H1 (cell line): ENCODE measurements at regions not wholly inside any gene's neighbourhood (a gene's known extent, or its start where the extent isn't known, plus 50 kb on each side); places are given as distances from the start of the nearest gene placed in this dataset.

Source experiments
- CTCF ChIA-PET: fragments of 300-600 bp; sonication (Branson Sonifier 250); formaldehyde crosslinking; loops from one replicate; lab custom pipeline; 2021; ENCODE audit not compliant: partially characterized antibody; lab: Charles Lee
- POLR2A ChIA-PET: fragments of 300-600 bp; sonication (Branson Sonifier 250); formaldehyde crosslinking; loops from one replicate; lab custom pipeline; 2021; ENCODE audit warnings: inconsistent platforms; ENCODE audit not compliant: partially characterized antibody; lab: Charles Lee
- DNase-seq, 2 experiments: peaks; one replicate each; pipeline versions ENCODE4 v3.0.0 to v3.0.0-alpha.2; 2010 to 2022; ENCODE audit warnings: low spot score in 2 of 2, low read depth in 1 of 2, mixed read lengths in 1 of 2
- FAIRE-seq: peaks from 2 replicates; lab custom pipeline; 2011; peaks lifted over from hg19 to GRCh38; lab: Jason Lieb, UNC
- H2AFZ ChIP-seq: 2 replicates; pipeline ENCODE4 v1.8.1; 2012; ENCODE audit warnings: low read length, inconsistent platforms
- H2AK5ac ChIP-seq: 2 replicates; pipeline ENCODE4 v1.6.1; 2013; ENCODE audit warnings: low read depth, low read length
- H2BK120ac ChIP-seq: replicated peaks from 2 replicates; pipeline ENCODE3; 2013; ENCODE audit warnings: low read depth, low read length, inconsistent platforms
- H2BK12ac ChIP-seq: 2 replicates; pipeline ENCODE4 v1.6.1; 2013; ENCODE audit warnings: low read depth, low read length
- H2BK15ac ChIP-seq: 2 replicates; pipeline ENCODE4 v1.6.1; 2013; ENCODE audit warnings: low read length
- H2BK20ac ChIP-seq: 2 replicates; pipeline ENCODE4 v1.6.1; 2013; ENCODE audit warnings: low read length
- H2BK5ac ChIP-seq: 2 replicates; pipeline ENCODE4 v1.6.1; 2013; ENCODE audit warnings: low read depth, low read length
- H3K14ac ChIP-seq: 2 replicates; pipeline ENCODE4 v1.6.1; 2013; ENCODE audit warnings: inconsistent platforms; ENCODE audit not compliant: insufficient read length
- H3K18ac ChIP-seq: 2 replicates; pipeline ENCODE4 v1.6.1; 2013; ENCODE audit warnings: low read length; ENCODE audit errors: extremely low read depth
- H3K23ac ChIP-seq: 2 replicates; pipeline ENCODE4 v1.6.1; 2013; ENCODE audit warnings: inconsistent platforms; ENCODE audit not compliant: insufficient read length
- H3K23me2 ChIP-seq: 2 replicates; pipeline ENCODE4 v1.6.1; 2013; ENCODE audit warnings: low read depth, low read length
- H3K27ac ChIP-seq: 2 replicates; pipeline ENCODE4 v1.6.1; 2011; ENCODE audit warnings: low read depth, low read length, inconsistent platforms
- H3K27me3 ChIP-seq, 4 experiments: replicated peaks in 1 of 4; 1 replicate in 1 of 4; 2 replicates in 3 of 4; pipeline versions ENCODE4 v1.6.1 to v1.8.1; 2011 to 2013; ENCODE audit warnings: low read length in 3 of 4, mild to moderate bottlenecking in 3 of 4, inconsistent platforms in 2 of 4, mixed read lengths in 2 of 4, moderate library complexity in 1 of 4; ENCODE audit not compliant: control insufficient read depth in 3 of 4, insufficient read depth in 3 of 4; ENCODE audit errors: extremely low read depth in 1 of 4
- H3K36me3 ChIP-seq, 4 experiments: 2 replicates each; pipeline versions ENCODE4 v1.6.1 to v1.8.1; 2011 to 2013; ENCODE audit warnings: mild to moderate bottlenecking in 4 of 4, low read length in 3 of 4, moderate library complexity in 2 of 4, control low read depth in 1 of 4, inconsistent platforms in 1 of 4; ENCODE audit not compliant: insufficient read depth in 4 of 4, control insufficient read depth in 2 of 4
- H3K4ac ChIP-seq: replicated peaks from 2 replicates; pipeline ENCODE3; 2013; ENCODE audit warnings: low read length, low read depth, mixed read lengths, inconsistent platforms; ENCODE audit not compliant: insufficient read length
- H3K4me1 ChIP-seq, 4 experiments: replicated peaks in 1 of 4; 1 replicate in 1 of 4; 2 replicates in 3 of 4; pipeline versions ENCODE4 v1.6.1 to v1.8.1; 2011 to 2013; ENCODE audit warnings: low read length in 3 of 4, inconsistent platforms in 2 of 4, mixed read lengths in 1 of 4; ENCODE audit not compliant: insufficient read depth in 4 of 4, control insufficient read depth in 3 of 4
- H3K4me2 ChIP-seq, 2 experiments: 2 replicates each; pipeline versions ENCODE4 v1.6.1 to v1.8.1; 2011 to 2013; ENCODE audit warnings: low read depth in 2 of 2, low read length in 2 of 2, control low read depth in 1 of 2, inconsistent platforms in 1 of 2, mild to moderate bottlenecking in 1 of 2; ENCODE audit not compliant: insufficient read depth in 1 of 2
- H3K4me3 ChIP-seq, 4 experiments: fragments of 200-600, 300-600 bp in 1 of 4; sonication (generic), shearing (Covaris generic), sonication (Bioruptor Twin) in 1 of 4; 2 replicates each; pipeline versions ENCODE4 v1.5.1 to v1.8.1; 2011 to 2016; ENCODE audit warnings: low read length in 4 of 4, low read depth in 3 of 4, control low read depth in 2 of 4, inconsistent platforms in 2 of 4, mild to moderate bottlenecking in 2 of 4, mixed read lengths in 1 of 4, moderate library complexity in 1 of 4; ENCODE audit not compliant: insufficient read depth in 2 of 4; ENCODE audit errors: extremely low read depth in 1 of 4
- H3K56ac ChIP-seq: replicated peaks from 2 replicates; pipeline ENCODE3; 2013; ENCODE audit warnings: low read depth, mild to moderate bottlenecking, mixed read lengths, low read length, inconsistent platforms; ENCODE audit not compliant: insufficient read length
- H3K79me1 ChIP-seq: 2 replicates; pipeline ENCODE4 v1.6.1; 2013; ENCODE audit warnings: low read depth, low read length, control low read depth
- H3K79me2 ChIP-seq, 2 experiments: 2 replicates each; pipeline versions ENCODE4 v1.6.1 to v1.8.1; 2012 to 2013; ENCODE audit warnings: low read length in 2 of 2, mild to moderate bottlenecking in 2 of 2, inconsistent platforms in 1 of 2; ENCODE audit not compliant: insufficient read depth in 2 of 2, control insufficient read depth in 1 of 2
- H3K9ac ChIP-seq, 4 experiments: replicated peaks in 1 of 4; 1 replicate in 1 of 4; 2 replicates in 3 of 4; pipeline versions ENCODE4 v1.6.1 to v1.8.1; 2011 to 2013; ENCODE audit warnings: low read depth in 3 of 4, low read length in 3 of 4, control low read depth in 2 of 4, mild to moderate bottlenecking in 2 of 4, moderate library complexity in 2 of 4, inconsistent platforms in 1 of 4; ENCODE audit errors: extremely low read depth in 1 of 4
- H3K9me3 ChIP-seq, 2 experiments: 2 replicates each; pipeline versions ENCODE4 v1.6.1 to v1.8.1; 2012 to 2013; ENCODE audit warnings: mild to moderate bottlenecking in 2 of 2, moderate library complexity in 2 of 2, control low read depth in 1 of 2, inconsistent platforms in 1 of 2, low read depth in 1 of 2, low read length in 1 of 2, mixed read lengths in 1 of 2; ENCODE audit not compliant: insufficient read depth in 2 of 2
- H4K20me1 ChIP-seq, 2 experiments: replicated peaks in 1 of 2; 2 replicates each; pipeline versions ENCODE3 to v1.8.1; 2011 to 2013; ENCODE audit warnings: inconsistent platforms in 2 of 2, low read length in 2 of 2, mild to moderate bottlenecking in 1 of 2; ENCODE audit not compliant: insufficient read depth in 2 of 2, control insufficient read depth in 1 of 2
- H4K5ac ChIP-seq: 2 replicates; pipeline ENCODE4 v1.6.1; 2013; ENCODE audit warnings: low read length, low read depth, mixed read lengths, inconsistent platforms; ENCODE audit not compliant: insufficient read length
- H4K8ac ChIP-seq: 2 replicates; pipeline ENCODE4 v1.8.0; 2013; ENCODE audit warnings: mild to moderate bottlenecking, moderate library complexity, low read length, inconsistent platforms; ENCODE audit not compliant: insufficient read depth; ENCODE audit errors: extremely low read depth
- H4K91ac ChIP-seq: replicated peaks from 2 replicates; pipeline ENCODE3; 2013; ENCODE audit warnings: low read length, mixed read lengths, inconsistent platforms; ENCODE audit not compliant: insufficient read length
- SRF ChIP-seq: IDR thresholded peaks from 2 replicates; pipeline ENCODE4 v1.6.1; 2011; ENCODE audit warnings: mild to moderate bottlenecking, low read depth, low read length, moderate library complexity
- WGBS, 2 experiments: shearing (Covaris generic) in 1 of 2; methylation state at CpG; one replicate each; pipeline versions ENCODE4 v1.1.6 to v1.1.7; 2013 to 2015; ENCODE audit warnings: low lambda C conversion rate in 2 of 2, mixed read lengths in 2 of 2, inconsistent platforms in 1 of 2, low coverage in 1 of 2, missing lambda C conversion rate in 1 of 2; ENCODE audit not compliant: insufficient replicate concordance in 2 of 2, insufficient coverage in 1 of 2, insufficient read length in 1 of 2; ENCODE audit errors: extremely low coverage in 1 of 2, missing lambda C conversion rate in 1 of 2; 5-methylcytosine and 5-hydroxymethylcytosine counted together

DNA sequence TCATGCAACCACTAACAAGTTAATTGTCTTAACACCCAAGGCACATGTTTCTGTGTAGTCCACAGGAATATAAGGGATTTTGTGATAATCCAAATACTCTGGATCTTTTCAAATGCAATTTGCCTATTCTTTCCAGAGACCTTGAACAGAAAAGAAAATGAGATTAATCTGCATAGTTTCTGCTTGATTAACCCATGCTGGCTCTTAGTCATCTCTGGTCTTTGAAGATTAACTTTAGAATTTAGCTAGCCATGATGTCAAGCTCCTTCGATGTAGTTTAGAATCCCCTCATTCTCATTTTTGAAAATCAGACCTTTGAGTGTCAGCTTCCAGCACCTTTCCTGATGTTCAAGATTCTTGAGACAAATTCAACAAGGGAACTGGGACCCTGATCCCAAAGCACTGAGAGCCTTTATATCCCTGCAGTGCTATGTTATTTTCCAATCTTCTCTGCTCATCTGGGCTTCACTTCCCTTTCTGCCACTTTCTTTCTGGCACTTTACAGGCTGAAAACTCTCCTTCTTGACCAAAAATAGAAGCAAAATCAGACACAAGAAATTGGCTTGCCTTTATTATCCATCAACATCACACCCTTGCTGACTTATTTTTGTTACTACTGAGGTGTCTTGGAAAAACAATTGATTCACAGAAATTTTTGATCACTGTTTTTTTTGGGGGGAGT lies 155.5 kb downstream of the PALM2AKAP2 start:
- Histone ChIP-seq H3K36me3 (no peaks in the 10 kb centered on the region; a peak in 1 of 8 replicates), H4K20me1 (no peaks in the 10 kb centered on the region), H2BK20ac (no peak overlapping the region), H3K18ac (no peak overlapping the region), H4K5ac (no peak overlapping the region), H3K79me2 (no peaks in the 10 kb centered on the region), H4K91ac (no peak overlapping the region), H3K79me1 (no peaks in the 10 kb centered on the region), H2BK5ac (no peak overlapping the region), H4K8ac (no peak overlapping the region), H2BK15ac (no peak overlapping the region), H3K9me3 (no peaks in the 10 kb centered on the region), H3K56ac (no peak overlapping the region), H3K4me2 (no peak overlapping the region), H3K23ac (no peak overlapping the region), H3K4me3 (no peak overlapping the region), H3K4me1 (no peaks in the 10 kb centered on the region), H2AK5ac (no peak overlapping the region), H3K27me3 (no peaks in the 10 kb centered on the region), H3K23me2 (no peaks in the 10 kb centered on the region), H3K14ac (no peak overlapping the region), H2AFZ (no peak overlapping the region), H3K9ac (no peak overlapping the region), H2BK12ac (no peak overlapping the region), H2BK120ac (no peak overlapping the region), H3K4ac (no peak overlapping the region), H3K27ac (no peak overlapping the region)
- 82% methylated on average over 1 of the region's 1 CpG; no CpG with 5 or more reads in 1 of the 2 experiments for WGBS, 2 experiments
- no peak for DNase-seq
- CTCF ChIA-PET = interaction anchor here (1.0 kb wide), 1 partner anchor 12 kb away, joined by 3 read pairs; no protein-coding TSS in a partner anchor
- FAIRE-seq = no peak
- POLR2A ChIA-PET = no interaction called here
- TF ChIP-seq SRF = no peak
